ENCODE measurements at regions not wholly inside any gene's neighbourhood (a gene's known extent, or its start where the extent isn't known, plus 50 kb on each side); places are given as distances from the start of the nearest gene placed in this dataset.

DNA sequence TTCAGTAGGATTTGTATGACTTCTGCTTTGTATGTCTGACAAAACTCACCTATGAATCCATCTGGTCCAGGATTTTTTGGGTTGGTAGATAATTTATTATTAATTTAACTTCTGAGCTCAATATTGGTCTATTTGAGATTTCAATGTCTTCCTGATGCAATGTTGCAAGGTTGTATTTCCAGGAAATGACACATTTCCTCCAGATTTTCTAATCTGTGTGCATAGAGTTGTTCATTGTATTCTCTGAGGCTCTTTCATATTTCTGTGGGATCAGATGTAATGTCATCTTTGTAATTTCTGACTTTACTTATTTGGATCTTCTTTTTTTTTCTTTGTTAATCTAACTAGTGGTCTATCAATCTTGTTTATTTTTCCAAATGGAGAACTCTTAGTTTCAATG lies 584.7 kb upstream of the SETBP1 start:
- TF ChIP-seq, protein P1, sequence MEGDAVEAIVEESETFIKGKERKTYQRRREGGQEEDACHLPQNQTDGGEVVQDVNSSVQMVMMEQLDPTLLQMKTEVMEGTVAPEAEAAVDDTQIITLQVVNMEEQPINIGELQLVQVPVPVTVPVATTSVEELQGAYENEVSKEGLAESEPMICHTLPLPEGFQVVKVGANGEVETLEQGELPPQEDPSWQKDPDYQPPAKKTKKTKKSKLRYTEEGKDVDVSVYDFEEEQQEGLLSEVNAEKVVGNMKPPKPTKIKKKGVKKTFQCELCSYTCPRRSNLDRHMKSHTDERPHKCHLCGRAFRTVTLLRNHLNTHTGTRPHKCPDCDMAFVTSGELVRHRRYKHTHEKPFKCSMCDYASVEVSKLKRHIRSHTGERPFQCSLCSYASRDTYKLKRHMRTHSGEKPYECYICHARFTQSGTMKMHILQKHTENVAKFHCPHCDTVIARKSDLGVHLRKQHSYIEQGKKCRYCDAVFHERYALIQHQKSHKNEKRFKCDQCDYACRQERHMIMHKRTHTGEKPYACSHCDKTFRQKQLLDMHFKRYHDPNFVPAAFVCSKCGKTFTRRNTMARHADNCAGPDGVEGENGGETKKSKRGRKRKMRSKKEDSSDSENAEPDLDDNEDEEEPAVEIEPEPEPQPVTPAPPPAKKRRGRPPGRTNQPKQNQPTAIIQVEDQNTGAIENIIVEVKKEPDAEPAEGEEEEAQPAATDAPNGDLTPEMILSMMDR (conservative IDR thresholded peaks at IDR 0.05 in 1 of 2, IDR thresholded peaks at IDR 0.05 in 1 of 2; ENCODE audit: extremely low read depth in 1 of 2, insufficient read depth in 1 of 2, low read depth in 1 of 2, low read length in 2 of 2) = no peak
- no peak for TF ChIP-seq EZH2 (IDR thresholded peaks at IDR 0.05; ENCODE audit: borderline replicate concordance, low read length)

Data from mammary epithelial cell (primary cell).